Mesothelial cell of epicardium (in vitro differentiated cells): ENCODE measurements at regions not wholly inside any gene's neighbourhood (a gene's known extent, or its start where the extent isn't known, plus 50 kb on each side); places are given as distances from the start of the nearest gene placed in this dataset.

ENCODE experiments used
- DNase-seq, 2 experiments: peaks; one replicate each; pipeline ENCODE4 v3.0.0; 2021; ENCODE audit warnings: low spot score in 2 of 2; ENCODE audit not compliant: unreplicated experiment in 2 of 2
- H3K27ac Mint-ChIP-seq: 2 replicates; pipeline ENCODE4 v1.8.0; 2021; ENCODE audit warnings: mixed read lengths
- H3K27me3 Mint-ChIP-seq: 2 replicates; pipeline ENCODE4 v1.8.0; 2021; ENCODE audit warnings: low read depth, mixed read lengths
- H3K36me3 Mint-ChIP-seq: 2 replicates; pipeline ENCODE4 v1.8.0; 2021; ENCODE audit warnings: mixed read lengths
- H3K4me1 Mint-ChIP-seq: 2 replicates; pipeline ENCODE4 v1.8.0; 2021; ENCODE audit warnings: mixed read lengths
- H3K4me3 Mint-ChIP-seq: 2 replicates; pipeline ENCODE4 v1.8.0; 2021; ENCODE audit warnings: mild to moderate bottlenecking, moderate library complexity, mixed read lengths
- H3K9me3 Mint-ChIP-seq: 2 replicates; pipeline ENCODE4 v1.8.0; 2021; ENCODE audit warnings: mixed read lengths
- TF ChIP-seq, protein P1 (sequence below): fragments of 200-600 bp; sonication (generic); IDR thresholded peaks from one replicate; pipeline ENCODE4 v1.5.0; 2021; ENCODE audit warnings: antibody characterized with exemption; ENCODE audit not compliant: unreplicated experiment

- H3K9me3 Mint-ChIP-seq, result peaks cover 12% of the 10 kb centered on the region
- TF ChIP-seq, protein P1, sequence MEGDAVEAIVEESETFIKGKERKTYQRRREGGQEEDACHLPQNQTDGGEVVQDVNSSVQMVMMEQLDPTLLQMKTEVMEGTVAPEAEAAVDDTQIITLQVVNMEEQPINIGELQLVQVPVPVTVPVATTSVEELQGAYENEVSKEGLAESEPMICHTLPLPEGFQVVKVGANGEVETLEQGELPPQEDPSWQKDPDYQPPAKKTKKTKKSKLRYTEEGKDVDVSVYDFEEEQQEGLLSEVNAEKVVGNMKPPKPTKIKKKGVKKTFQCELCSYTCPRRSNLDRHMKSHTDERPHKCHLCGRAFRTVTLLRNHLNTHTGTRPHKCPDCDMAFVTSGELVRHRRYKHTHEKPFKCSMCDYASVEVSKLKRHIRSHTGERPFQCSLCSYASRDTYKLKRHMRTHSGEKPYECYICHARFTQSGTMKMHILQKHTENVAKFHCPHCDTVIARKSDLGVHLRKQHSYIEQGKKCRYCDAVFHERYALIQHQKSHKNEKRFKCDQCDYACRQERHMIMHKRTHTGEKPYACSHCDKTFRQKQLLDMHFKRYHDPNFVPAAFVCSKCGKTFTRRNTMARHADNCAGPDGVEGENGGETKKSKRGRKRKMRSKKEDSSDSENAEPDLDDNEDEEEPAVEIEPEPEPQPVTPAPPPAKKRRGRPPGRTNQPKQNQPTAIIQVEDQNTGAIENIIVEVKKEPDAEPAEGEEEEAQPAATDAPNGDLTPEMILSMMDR, result no peak
- H3K4me1 Mint-ChIP-seq, result peaks cover 20% of the 10 kb centered on the region
- no peak overlapping the region for H3K27ac Mint-ChIP-seq
- peaks cover 4% of the 10 kb centered on the region for H3K36me3 Mint-ChIP-seq
- H3K27me3 Mint-ChIP-seq, result peaks cover 8% of the 10 kb centered on the region
- no peak for DNase-seq
- no peak overlapping the region for H3K4me3 Mint-ChIP-seq
Observed at GRCh38 chr2:12062053-12062395, 315.6 kb downstream of the LPIN1 start.

- no peak for DNase-seq
- Mint-ChIP-seq H3K27ac (no peak overlapping the region), H3K9me3 (peaks cover 12% of the 10 kb centered on the region), H3K36me3 (peaks cover 4% of the 10 kb centered on the region), H3K4me3 (no peak overlapping the region), H3K4me1 (peaks cover 20% of the 10 kb centered on the region), H3K27me3 (peaks cover 8% of the 10 kb centered on the region)
- TF ChIP-seq, protein P1, result no peak
Observed at GRCh38 chr2:12063210-12063609, 316.8 kb downstream of the LPIN1 start.

DNA sequence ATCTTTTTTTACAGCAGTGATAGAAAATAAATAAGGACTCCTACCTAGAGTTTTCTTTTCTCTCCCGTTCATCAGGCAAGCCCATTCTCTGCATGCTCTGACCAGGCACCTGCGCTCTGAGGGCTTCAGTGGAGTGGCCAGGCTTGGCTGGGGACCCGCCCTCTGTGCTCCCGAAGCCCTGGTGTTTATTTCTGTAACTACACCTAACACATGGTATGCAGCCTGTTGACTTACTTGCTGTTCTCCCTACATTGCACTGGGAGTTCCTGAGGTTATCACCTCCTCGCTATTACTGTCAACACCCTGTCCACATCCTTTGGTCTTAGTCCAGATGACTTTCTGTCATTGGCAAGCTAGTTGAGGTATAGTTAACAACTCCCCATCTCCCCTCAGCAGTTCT, 317.7 kb downstream of the LPIN1 start:
- TF ChIP-seq, protein P1, result no peak
- Mint-ChIP-seq H3K27ac (no peak overlapping the region), H3K4me1 (peaks cover 22% of the 10 kb centered on the region)

GRCh38 chr2:12066116-12066515, 319.7 kb downstream of the LPIN1 start:
- TF ChIP-seq, protein P1, result no peak
- Mint-ChIP-seq H3K36me3 (peaks cover 4% of the 10 kb centered on the region), H3K9me3 (peaks cover 12% of the 10 kb centered on the region), H3K4me1 (peaks cover 11% of the 10 kb centered on the region), H3K27me3 (peaks cover 9% of the 10 kb centered on the region), H3K27ac (no peak overlapping the region), H3K4me3 (no peak overlapping the region)
- no peak for DNase-seq

More for the DNA sequence above, 317.7 kb downstream of the LPIN1 start:
- peaks cover 6% of the 10 kb centered on the region for H3K27me3 Mint-ChIP-seq
- H3K36me3 Mint-ChIP-seq, result peaks cover 4% of the 10 kb centered on the region
- H3K9me3 Mint-ChIP-seq, result peaks cover 12% of the 10 kb centered on the region
- no peak overlapping the region for H3K4me3 Mint-ChIP-seq
- DNase-seq, result no peak

GRCh38 chr2:12066986-12067385, 320.6 kb downstream of the LPIN1 start:
- Mint-ChIP-seq H3K4me3 (no peak overlapping the region), H3K27ac (no peak overlapping the region), H3K9me3 (peaks cover 12% of the 10 kb centered on the region), H3K27me3 (peaks cover 7% of the 10 kb centered on the region), H3K36me3 (peaks cover 4% of the 10 kb centered on the region), H3K4me1 (peaks cover 6% of the 10 kb centered on the region)
- TF ChIP-seq, protein P1, result no peak
- DNase-seq, result no peak
